ENCODE measurements at regions not wholly inside any gene's neighbourhood (a gene's known extent, or its start where the extent isn't known, plus 50 kb on each side); places are given as distances from the start of the nearest gene placed in this dataset.
A peak's percentile ranks its signal among the peaks of the same experiment; 100 is the strongest.

DNA sequence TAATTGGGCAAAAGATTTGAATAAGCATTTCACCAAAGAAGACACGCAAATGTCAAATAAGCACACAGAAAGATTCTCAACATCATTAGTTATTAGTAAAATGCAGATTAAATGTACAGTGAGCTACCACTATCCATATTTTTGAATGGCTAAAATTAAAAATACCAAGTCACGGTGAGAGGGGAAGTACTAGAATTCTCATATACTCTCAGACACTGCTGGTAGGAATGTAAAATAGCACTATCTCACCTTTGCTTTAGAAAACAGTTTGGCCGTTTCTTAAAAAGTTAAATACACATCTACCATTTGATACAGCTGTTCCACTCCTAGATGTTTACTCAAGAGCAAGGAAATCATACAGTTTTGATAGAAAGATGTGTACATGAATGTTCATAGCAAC, 115.8 kb upstream of the CELF2 start:
- DNase-seq (ENCODE audit: low spot score): no peak

DNA sequence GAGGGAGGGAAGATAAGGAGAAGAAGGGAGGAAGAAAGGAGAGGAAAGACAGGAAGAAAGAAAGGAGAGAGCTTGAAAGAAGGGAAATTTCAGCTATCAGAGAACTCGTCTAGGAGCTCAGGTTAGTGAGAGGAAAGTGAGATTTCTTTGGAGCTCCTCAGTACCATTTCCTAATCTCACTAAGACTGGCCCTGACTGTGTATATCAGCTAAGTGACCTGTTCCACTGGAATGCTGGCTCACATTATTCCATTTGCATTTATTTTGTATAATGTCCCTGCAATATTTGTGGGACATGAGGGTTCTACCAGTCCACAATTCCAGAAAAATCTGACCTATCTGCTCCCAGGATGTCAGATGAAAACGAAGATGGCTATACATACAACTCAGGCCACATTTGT, 114.7 kb upstream of the CELF2 start:
- no peak for DNase-seq (ENCODE audit: low spot score)

DNA sequence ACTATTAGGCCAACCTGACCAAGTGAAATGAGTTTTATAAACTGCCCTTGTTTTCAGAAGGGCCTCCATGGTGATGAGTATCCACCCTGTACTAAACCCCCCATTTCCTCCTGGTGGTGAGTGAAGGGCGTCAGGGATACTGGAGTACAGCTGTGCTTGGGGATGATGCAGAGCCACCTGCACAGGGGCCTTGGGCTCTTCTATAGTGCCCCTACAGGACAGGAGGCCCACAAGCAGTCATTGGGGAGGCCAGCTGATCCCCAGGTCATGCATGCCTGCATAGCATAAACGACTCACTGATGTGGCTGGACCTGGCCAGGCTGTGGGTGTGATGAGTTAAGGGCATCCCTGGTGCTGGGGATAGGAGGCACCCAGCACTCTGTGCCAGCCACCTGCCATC, 114.1 kb upstream of the CELF2 start:
- DNase-seq (ENCODE audit: low spot score): no peak

DNA sequence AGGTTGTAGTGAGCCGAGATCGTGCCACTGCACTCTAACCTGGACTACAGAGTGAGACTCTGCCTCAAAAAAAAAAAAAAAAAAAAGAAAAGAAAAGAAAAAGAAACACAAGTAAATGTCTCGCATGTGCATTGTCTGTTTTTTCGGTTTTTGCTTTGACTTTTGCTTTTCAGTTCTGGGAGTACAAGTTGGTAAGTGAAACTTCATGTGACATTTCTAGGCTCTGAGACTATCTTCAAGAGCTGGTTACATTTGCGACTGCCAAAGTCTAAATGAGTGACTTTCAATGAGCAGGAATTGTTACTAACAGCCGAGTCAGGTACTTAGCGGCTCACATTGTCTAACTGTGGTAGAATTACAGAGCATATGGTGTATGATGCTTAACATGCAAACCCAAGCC, 107.0 kb upstream of the CELF2 start:
- DNase-seq (ENCODE audit: low spot score): no peak

DNA sequence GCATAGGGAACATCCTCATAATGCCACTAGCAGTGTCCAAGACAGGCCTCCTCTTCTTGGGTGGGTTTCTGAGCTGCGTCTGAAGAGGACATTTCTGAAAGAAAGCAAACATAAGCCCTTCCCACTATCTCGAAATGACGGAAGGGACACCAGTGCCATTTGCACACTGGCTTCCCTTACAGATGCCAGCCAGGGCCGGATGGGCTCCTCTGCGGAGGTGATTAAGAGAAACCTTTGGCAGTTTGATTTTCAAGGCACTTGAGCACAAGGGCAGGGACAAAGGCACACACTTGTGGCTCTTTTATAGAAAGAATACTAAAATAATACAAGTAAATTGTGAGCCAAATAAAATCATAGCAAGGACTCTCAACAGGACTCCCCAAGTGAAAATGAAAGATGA, 106.6 kb upstream of the CELF2 start:
- no peak for DNase-seq (ENCODE audit: low spot score)

DNA sequence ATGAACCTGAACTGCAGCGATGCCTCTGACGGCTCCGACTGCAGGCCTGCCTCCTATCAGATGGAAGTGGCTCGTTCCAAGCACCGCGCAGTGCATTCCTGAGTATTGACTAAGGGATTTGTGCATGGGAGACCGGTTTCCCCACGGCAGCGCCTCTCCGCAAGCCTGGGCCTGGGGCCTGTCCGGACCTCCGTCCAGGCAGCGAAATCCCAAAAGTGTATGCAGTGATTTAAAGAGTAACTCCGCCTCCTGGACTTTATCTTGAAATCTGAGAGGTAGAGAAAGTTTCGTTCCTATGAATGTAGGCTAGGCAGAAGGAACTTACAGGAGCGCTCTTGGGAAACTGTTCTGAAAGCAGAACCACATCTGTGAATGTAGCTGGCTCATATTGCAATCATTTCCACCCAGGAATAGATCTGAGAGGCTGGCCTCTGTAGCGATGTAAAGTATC, 106.2 kb upstream of the CELF2 start:
- no peak for DNase-seq (ENCODE audit: low spot score)

DNA sequence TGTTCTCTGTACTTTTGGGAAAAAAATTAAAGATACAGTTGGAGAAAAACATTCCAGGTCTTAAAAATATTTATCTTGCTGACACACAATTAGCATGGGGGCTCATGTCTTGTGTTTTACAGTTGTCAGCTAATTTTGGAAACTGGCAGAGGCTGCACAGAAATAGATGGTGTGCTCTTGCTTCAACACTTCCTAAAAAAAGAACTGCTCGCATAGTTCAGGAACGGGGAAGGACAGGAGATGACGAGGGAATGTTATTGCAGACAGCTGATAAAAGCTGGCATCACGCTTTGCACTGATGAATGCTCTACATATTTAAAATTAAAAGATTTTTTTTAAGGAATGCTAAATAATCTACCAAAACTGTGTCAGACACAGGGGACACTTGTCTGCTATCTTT, 103.5 kb upstream of the CELF2 start:
- no peak for DNase-seq (ENCODE audit: low spot score)

DNA sequence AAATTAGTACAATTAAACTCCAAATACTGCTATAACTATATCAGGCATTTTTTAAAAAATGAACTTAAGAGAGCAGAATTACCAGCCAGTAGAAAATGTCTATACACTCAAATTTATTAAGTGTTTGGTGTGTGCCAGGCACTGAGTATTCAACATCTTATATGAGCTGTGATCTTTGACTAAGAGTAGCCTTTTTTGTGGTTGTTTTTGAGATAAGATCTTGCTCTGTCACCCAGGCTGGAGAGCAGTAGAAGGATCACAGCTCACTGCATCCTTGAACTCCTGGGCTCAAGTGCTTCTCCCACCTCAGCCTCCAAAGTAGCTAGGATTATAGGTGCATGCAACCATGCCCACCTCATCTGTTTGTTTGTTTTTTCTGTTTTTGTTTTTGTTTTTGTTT, 102.5 kb upstream of the CELF2 start:
- DNase-seq (ENCODE audit: low spot score): peak; percentile 39

DNA sequence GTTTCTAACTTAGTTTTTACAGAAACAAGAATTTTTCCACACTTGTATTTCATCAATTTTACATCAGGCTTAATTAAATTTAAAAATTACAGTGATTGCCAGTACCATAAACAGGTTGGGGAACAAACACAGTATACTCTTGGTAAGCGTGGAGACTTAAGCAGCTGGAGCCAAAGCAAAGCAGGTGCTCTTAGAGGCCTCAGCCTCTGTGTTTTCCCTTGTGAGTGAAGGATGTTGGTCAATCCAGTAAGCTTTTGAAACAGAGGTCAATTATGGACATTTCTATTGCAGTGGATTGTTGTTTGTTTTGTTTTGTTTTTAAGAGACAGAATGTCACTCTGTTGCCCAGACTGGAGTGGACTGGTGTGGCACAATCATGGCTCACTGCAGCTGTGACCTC, 100.6 kb upstream of the CELF2 start:
- DNase-seq (ENCODE audit: low spot score): no peak

DNA sequence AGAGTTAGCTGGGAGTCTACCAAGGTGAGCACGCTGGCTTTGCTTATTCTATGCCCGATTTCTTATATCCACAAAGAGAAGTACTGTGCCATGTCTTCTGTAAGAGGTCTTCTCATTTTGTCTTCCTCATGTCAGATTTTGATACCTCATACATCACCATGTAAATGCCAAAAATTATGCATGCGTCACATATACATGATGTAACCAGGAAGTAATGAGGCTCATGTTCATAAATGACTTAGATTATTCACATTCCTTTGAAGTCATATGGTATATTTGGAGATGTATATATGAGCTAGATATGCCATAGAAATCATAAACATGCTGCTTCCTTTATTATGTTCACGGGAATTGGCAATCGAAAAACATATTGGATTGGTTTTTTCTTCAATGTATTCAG, 97.7 kb upstream of the CELF2 start:
- no peak for DNase-seq (ENCODE audit: low spot score)

DNA sequence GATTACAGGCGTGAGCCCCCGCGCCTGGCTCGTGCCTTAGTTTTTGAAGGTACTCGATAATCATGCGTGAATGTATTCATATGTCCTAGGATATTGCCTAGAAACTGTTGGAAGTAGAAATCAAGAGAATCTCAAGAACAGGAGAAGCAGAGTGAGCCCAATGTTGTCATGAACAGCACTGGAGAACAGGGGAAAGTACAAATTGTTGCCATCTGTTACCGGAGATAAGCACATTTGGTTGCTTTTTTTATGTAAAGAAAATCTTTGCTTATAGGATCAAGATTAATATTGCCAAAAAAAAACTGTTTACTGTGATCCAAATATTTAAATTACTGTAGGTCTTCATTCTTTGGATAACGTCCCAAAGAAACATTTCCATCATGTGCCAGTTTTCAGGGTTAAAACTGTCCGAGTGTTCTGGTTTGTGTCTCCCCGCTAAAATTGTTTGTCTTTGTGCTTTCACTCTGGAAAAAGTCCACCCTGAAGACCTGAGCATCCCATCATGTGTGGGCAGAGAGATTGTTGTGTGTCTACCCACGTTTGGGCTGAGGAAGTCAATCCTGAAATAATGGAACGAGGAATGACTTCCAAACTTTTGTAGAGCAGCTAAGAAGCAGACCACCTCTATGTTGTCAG, 95.7 kb upstream of the CELF2 start:
- no peak for DNase-seq (ENCODE audit: low spot score)

DNA sequence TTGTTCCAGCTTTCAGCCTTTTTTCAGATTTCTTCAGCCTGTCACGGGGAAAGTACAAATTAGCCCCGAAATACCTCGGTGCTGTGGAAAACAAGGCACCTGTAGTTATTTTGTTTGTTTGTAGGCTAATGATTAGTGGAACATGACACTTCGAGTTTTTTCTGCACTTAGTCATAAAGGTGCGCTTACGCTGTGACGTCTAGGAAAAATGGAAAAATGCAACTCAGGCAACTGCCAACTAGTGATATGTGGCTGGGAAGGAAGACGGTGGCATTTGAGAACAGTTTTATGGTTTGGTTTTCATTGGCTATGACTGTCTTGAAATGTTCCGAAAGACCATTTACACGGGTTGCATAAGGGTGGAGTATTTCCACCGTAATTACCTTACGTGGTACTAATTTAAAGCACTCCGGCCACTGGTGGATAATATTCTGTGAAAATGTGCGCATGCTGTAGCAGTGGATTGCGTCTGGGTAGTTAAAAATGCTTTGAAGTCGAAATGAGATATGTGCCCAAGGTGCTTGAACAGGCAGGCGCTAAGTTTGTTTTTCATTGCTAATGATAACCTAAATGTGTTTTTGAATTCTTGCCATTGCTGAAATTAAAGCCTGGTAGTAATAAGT, 94.5 kb upstream of the CELF2 start:
- no peak for DNase-seq (ENCODE audit: low spot score)

DNA sequence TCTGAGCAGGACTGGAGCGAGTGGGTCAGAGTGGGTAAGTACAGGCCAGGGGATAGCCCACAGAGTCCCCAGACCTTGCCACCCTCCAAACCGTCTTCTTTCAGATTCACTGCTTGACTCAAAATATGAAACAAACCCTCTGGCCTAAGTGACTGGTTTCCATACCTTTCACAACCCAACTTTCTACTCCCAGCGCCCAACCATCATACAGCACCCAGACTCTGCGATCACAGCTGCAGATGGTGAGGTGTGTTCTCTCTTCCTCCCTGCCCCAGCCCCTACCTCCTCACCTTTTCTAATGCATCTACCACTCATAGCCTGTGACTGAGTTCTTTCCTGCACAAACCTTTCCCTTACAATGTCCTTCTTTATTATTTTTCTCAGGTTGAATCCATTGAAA, 92.0 kb upstream of the CELF2 start:
- DNase-seq (ENCODE audit: low spot score): no peak

DNA sequence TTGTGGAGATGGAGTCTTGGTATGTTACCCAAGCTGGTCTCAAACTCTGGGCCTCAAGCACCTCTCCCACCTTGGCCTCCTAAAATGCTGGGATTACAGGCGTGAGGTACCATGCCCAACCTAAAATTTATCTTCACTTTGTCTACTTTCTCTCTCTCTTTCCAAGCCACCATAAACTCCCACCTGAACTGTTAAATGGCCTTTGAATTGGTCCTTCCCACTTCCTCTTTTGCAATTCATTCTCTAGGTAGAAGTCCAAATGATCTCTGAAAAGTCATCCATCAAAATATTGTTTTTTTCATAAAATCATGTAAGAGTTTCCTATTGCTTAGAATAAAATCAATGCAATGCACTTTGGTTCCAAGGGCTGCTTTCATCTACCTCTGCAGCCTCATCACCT, 90.1 kb upstream of the CELF2 start:
- no peak for DNase-seq (ENCODE audit: low spot score)

DNA sequence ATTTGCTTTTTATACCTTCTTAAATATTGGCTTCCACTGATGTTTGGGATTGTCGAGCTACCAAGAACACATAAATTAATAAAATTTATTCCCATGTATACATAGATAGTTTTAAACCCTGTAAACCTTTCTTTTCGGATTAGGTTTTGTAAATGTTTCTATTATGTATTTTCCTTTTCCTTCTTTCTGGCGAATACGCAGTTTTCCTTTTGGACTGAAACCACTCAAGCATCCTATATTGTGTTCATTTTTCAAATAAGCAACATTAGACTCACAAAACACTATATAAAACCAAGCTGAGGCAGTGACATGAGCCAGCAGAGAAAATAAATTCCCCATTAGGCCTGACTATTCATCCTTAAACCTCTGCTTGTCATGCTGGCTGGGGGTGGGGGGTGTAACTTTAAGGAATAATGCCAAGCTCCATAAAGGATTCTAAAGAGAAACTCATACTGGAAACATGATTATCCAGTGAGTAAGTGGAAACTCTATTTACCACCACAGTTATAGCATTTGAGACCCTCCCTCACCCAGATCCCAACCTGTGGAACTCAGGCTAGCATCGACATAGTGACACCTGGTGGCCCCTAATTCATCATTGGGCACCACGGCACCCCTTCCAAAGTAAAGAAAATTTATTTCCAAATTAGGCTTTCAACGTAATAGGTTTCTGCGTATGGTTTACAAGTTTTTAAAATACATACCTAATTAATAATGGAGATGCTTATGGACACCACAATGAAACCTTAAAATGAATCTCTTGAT, 86.5 kb upstream of the CELF2 start:
- no peak for DNase-seq (ENCODE audit: low spot score)

DNA sequence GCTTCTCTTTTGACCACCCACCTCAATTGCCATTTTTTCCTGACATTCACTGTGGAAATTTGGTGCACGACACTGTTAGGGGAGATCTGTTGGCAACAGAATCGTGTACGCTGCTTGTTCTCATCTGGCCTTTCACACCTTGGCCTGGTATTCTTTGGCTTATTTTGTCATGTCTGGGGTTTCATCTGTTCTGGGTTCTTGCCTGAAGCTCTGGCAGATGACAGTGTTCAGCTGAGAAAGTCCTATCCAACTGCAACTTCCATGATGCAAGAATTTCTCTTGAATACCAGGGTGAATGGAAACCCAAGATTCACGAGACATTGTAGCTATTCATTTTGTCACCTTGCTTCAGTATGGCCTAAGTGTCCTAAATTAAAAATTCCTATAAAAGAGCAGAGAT, 82.6 kb upstream of the CELF2 start:
- no peak for DNase-seq (ENCODE audit: low spot score)

DNA sequence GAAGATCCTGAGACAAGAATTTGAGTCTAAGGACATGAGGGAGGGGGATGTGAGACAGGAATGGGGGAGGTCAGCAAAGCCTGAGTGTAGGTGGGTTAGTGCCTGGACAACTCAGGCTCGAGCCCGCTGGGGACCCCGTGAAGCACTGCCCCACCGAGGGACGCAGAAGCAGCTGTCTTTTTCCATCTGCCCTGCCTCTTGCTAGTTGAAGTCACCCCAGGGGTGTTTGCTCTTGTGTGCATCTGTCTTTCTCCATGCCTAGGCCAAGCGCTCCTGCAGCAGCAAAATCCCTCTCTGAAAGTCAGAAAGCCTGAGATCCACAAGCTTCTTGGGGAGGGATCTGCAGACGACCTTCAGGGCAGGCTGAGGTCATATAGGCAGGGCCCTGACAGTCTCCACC, 79.0 kb upstream of the CELF2 start:
- no peak for DNase-seq (ENCODE audit: low spot score)

DNA sequence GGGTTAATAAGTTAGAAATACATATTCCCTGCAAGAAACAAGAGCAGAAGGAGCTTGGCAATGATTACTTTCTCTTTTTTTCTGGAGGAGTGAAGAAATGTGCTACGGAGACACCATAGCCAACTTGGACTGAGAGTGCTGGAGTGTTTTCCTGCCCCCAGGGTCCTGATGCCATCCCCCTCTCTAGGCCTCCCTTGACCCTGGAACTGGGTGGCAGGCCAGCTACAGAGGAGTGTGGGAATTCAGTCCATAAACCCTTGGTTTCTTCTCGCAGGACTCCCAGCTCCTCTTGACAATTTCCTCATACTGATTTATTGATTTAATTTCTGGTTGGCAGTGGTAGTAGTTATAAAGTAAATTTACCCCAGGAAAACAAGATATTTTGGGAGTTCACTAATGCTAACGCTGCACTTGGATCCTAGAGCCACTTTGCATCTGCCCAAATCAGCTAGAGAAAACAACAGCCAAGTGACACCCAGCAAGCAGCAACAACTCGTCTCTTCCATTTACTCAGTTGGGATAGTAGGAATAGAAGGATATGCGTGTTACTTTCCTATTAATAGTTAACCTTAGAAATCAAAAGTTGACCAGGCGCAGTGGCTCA, 76.4 kb upstream of the CELF2 start:
- DNase-seq (ENCODE audit: low spot score): no peak

DNA sequence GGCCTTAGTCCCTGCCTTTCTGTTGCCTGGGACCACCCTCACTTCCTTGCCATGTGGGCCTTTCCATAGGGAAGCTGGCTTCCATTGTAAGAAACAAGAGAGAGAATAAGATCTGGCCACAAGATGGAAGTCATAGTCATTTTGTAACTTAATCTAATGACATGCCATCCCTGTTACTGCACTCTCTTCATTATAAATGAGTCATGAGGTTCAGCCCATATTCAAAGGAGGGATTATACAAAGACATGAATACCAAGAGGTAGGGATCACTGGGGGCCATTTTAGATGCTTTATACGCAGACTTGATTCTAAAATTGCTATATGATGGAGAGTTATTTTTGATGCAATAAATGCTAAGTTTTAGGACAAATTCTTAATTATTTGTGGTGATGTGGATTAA, 75.2 kb upstream of the CELF2 start:
- DNase-seq (ENCODE audit: low spot score): no peak

DNA sequence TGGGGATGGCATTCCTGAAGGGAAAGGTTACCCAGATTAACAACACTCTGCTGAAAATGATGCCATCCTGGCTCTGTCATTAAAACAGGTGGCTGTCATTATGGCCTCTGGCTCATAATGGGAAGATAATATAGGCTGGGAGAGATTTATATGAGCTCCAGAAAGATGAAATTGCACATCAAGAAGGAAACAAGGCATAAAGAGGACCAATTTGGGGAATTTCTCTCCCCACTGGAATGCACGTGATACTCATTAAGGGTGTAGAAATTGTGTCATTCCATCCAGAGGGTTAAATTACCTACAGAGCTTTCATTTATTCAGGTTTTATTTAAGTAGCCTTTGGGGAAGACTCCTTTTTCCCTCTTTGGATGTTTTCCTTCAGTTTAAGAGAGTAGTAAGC, 71.6 kb upstream of the CELF2 start:
- DNase-seq (ENCODE audit: low spot score): no peak

DNA sequence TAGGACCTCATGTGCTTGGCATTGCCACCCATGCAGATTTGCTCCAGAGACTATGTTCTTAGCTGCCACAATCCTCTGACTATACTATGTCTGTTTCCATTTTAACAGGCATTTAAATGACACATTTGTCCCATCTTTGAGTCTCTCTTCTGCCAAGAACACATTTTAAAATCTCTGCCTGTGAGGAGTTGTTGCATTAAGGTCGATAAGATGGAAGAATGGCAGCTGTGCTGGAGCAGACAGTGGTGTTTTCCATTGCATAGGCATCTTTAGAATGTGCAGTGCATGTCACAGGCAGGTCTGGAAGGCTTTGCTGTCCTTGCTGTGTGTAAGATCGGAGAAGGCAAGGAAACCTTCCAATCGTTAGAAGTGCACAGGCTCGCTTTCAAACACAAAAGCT, 70.9 kb upstream of the CELF2 start:
- no peak for DNase-seq (ENCODE audit: low spot score)

DNA sequence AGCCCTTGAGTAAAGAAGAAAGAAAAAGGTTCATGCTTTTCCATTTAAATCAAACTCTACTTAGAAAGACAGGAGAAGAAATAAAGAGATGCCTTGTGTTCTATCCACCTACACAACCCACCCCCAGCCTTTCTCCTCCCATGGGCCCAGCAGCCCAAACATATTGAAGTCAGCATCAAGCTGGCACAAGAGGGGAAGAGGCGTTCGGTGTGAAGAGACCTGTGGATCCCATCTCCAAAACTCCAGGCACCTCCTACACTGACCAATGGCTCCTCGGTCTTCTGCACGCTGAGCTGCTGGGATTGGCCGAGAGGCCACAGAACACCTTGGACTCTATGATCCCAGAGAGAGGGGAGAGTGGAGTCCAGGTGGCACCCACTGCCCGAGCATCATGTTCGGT, 66.0 kb upstream of the CELF2 start:
- DNase-seq (ENCODE audit: low spot score): no peak

DNA sequence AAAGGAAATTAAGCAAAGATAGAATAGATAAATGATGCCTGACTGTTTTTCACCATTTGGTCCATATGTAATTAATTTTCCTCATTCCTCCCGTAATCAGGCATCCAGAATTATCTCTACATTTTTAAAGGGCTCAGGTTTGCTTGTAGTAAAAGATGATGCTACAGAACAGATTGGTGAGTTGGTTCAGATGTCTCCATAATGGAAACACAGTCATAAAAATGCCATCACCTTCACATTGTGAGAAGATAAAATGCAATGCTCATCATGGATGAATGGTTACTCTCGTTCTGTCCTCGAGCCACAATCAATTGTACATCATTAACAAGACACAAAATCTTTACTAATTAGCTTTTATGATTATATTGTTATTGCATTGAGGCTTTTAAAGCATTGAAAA, 64.9 kb upstream of the CELF2 start:
- no peak for DNase-seq (ENCODE audit: low spot score)

All from activated CD4-positive, alpha-beta T cell treated with anti-CD3 and anti-CD28 coated beads, Interleukin-2, Interleukin-4, amounts not matched to agents 100 ng/mL and 50 ng/mL, durations not matched to agents 16 hours and 8 hours (primary cell).